Lower leg skin (tissue), 3 donors: ENCODE measurements at regions not wholly inside any gene's neighbourhood (a gene's known extent, or its start where the extent isn't known, plus 50 kb on each side); places are given as distances from the start of the nearest gene placed in this dataset.

Experiments
- POLR2A ChIP-seq, 2 donors: fragments of 450-650 bp; IDR thresholded peaks; one replicate each; pipeline ENCODE4 v1.6.1; 2016 to 2017; ENCODE audit warnings: antibody characterized with exemption in 2 of 2, mild to moderate bottlenecking in 1 of 2, moderate library complexity in 1 of 2
- TF ChIP-seq, protein P1 (sequence below), 3 donors: fragments of 450-650 bp; IDR thresholded peaks; one replicate each; pipeline ENCODE4 v1.5.1; 2016; ENCODE audit warnings: antibody characterized with exemption in 3 of 3, mild to moderate bottlenecking in 3 of 3, moderate library complexity in 2 of 3

DNA sequence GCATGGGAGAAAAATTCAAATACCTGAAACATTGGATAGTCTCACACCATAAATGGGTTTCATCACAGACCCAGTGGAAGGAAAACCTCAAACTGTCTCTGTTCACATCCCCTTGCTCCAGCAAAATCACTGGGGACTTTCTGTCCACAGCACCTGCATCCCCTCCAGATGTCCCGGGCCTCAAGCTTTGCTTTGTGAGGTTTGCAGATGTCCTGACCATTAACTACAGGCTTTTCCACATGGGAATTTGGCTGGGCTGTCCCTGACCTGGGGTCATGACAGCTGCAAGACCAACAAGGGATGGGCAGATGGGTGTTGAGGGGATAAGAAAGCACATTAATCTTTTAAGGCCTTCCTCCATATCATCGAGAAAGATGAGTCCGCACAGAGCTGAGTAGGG is 427.9 kb downstream of the TXNL1 start:
- TF ChIP-seq, protein P1, sequence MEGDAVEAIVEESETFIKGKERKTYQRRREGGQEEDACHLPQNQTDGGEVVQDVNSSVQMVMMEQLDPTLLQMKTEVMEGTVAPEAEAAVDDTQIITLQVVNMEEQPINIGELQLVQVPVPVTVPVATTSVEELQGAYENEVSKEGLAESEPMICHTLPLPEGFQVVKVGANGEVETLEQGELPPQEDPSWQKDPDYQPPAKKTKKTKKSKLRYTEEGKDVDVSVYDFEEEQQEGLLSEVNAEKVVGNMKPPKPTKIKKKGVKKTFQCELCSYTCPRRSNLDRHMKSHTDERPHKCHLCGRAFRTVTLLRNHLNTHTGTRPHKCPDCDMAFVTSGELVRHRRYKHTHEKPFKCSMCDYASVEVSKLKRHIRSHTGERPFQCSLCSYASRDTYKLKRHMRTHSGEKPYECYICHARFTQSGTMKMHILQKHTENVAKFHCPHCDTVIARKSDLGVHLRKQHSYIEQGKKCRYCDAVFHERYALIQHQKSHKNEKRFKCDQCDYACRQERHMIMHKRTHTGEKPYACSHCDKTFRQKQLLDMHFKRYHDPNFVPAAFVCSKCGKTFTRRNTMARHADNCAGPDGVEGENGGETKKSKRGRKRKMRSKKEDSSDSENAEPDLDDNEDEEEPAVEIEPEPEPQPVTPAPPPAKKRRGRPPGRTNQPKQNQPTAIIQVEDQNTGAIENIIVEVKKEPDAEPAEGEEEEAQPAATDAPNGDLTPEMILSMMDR (IDR thresholded peaks at IDR 0.05), result no peak
- TF ChIP-seq POLR2A (IDR thresholded peaks at IDR 0.05), result no peak
